ENCODE measurements at regions not wholly inside any gene's neighbourhood (a gene's known extent, or its start where the extent isn't known, plus 50 kb on each side); places are given as distances from the start of the nearest gene placed in this dataset.
"Not testable (repeated sequence)": the region's sequence is repeated elsewhere in the genome, so short reads cannot be mapped to it uniquely, and the experiment has no call there.

DNA sequence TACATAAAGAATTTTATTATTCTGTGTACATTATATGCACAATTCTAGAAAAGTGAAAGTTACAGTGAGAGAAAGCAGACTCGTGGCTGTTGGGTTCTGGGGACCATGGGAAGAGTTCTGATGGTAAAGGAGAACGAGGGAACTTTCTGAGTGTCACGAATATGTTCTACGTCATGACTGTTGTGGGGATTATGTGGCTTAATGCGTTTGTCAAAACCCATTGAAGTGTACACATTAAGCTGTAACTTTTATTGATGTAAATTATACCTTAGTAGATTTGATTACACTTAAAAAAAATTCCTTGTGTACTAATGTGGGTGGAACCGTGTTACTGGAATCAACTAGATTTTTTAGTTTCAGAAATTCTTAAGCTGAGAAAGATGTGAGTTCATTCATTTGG, 426.1 kb downstream of the DSC3 start:
- TF ChIP-seq, protein P1, sequence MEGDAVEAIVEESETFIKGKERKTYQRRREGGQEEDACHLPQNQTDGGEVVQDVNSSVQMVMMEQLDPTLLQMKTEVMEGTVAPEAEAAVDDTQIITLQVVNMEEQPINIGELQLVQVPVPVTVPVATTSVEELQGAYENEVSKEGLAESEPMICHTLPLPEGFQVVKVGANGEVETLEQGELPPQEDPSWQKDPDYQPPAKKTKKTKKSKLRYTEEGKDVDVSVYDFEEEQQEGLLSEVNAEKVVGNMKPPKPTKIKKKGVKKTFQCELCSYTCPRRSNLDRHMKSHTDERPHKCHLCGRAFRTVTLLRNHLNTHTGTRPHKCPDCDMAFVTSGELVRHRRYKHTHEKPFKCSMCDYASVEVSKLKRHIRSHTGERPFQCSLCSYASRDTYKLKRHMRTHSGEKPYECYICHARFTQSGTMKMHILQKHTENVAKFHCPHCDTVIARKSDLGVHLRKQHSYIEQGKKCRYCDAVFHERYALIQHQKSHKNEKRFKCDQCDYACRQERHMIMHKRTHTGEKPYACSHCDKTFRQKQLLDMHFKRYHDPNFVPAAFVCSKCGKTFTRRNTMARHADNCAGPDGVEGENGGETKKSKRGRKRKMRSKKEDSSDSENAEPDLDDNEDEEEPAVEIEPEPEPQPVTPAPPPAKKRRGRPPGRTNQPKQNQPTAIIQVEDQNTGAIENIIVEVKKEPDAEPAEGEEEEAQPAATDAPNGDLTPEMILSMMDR (IDR thresholded peaks at IDR 0.05; ENCODE audit: insufficient read depth, low read depth, low read length, missing control alignments): no peak
- no peak overlapping the region for H3K4me3 ChIP-seq (ENCODE audit: low read depth, low read length)
- DNase-seq (ENCODE audit: low read depth): no peak

DNA sequence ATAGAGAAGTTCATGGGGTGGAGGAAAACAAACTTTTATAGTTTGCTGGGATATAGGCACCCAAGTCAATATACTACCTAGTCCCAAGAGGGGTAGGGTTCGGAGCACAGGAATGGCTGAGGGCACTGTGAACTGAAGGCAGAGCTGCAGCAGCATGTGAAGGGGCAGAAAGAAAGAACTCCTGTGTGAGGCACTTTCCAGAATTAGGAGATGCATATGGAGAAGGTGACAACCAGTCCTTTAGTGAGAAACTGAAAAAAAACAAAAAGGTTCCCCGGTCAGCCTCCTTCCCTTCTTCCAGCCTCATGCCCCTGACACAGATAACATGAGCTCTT, 429.1 kb downstream of the DSC3 start:
- TF ChIP-seq, protein P1 (IDR thresholded peaks at IDR 0.05; ENCODE audit: insufficient read depth, low read depth, low read length, missing control alignments): no peak
- DNase-seq (ENCODE audit: low read depth): no peak

GRCh38 chr18:30601541-30601940, 441.0 kb downstream of the DSC3 start:
- TF ChIP-seq, protein P1 (IDR thresholded peaks at IDR 0.05; ENCODE audit: insufficient read depth, low read depth, low read length, missing control alignments): no peak
- no peak overlapping the region for H3K4me3 ChIP-seq (ENCODE audit: low read depth, low read length)
- DNase-seq (ENCODE audit: low read depth): no peak

More for the DNA sequence above, 429.1 kb downstream of the DSC3 start:
- no peak overlapping the region for H3K4me3 ChIP-seq (ENCODE audit: low read depth, low read length)

DNA sequence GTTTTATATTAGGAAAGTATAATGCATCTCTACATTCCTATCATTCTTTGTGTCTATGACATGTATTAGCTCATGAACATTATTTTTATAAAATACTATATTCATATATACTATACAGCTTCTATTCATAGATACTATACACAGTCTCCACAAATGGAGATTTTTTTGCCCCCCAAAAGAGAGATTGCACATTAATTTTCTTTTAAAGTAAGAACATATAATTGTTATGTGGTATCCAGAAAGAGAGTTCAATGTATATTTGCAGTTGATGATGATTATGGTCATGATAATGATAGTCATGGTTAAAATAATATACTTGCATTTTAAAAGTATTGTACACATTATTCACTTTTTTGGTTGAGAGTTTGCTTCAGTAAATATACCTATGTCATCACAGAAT, 445.3 kb downstream of the DSC3 start:
- H3K4me3 ChIP-seq (ENCODE audit: low read depth, low read length): no peak overlapping the region
- TF ChIP-seq, protein P1 (IDR thresholded peaks at IDR 0.05; ENCODE audit: insufficient read depth, low read depth, low read length, missing control alignments): no peak
- DNase-seq (ENCODE audit: low read depth): no peak

- no peak overlapping the region for H3K4me3 ChIP-seq (ENCODE audit: low read depth, low read length)
- DNase-seq (ENCODE audit: low read depth): no peak
- TF ChIP-seq, protein P1 (IDR thresholded peaks at IDR 0.05; ENCODE audit: insufficient read depth, low read depth, low read length, missing control alignments): no peak
Measured at GRCh38 chr18:30596635-30597034, 445.9 kb downstream of the DSC3 start.

- no peak for DNase-seq (ENCODE audit: low read depth)
- TF ChIP-seq, protein P1 (IDR thresholded peaks at IDR 0.05; ENCODE audit: insufficient read depth, low read depth, low read length, missing control alignments): no peak
- no peak overlapping the region for H3K4me3 ChIP-seq (ENCODE audit: low read depth, low read length)
Measured at GRCh38 chr18:30595942-30596341, 446.6 kb downstream of the DSC3 start.

GRCh38 chr18:30594911-30595310, 447.6 kb downstream of the DSC3 start:
- H3K4me3 ChIP-seq (ENCODE audit: low read depth, low read length); DNase-seq (ENCODE audit: low read depth): not testable (repeated sequence)

DNA sequence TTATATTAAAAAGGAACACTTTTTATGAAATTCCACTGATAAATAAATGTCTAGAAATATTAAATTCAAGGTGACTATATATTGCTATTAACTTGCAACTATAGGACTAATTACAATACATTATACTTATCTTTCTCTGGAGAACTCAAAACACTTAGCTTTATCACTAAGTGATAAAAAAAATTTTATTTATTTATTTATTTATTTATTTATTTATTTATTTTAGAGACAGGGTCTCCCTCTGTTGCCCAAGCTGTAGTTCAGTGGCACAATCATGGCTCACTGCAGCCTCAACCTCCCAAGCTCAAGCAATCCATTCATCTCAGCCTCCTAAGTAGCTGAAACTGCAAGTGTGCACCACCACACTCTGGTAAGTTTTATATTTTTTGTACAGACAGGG, 451.1 kb downstream of the DSC3 start:
- no peak for DNase-seq (ENCODE audit: low read depth)
- TF ChIP-seq, protein P1 (IDR thresholded peaks at IDR 0.05; ENCODE audit: insufficient read depth, low read depth, low read length, missing control alignments): no peak
- no peak overlapping the region for H3K4me3 ChIP-seq (ENCODE audit: low read depth, low read length)

All from GM12865 (cell line).